ENCODE measurements at regions not wholly inside any gene's neighbourhood (a gene's known extent, or its start where the extent isn't known, plus 50 kb on each side); places are given as distances from the start of the nearest gene placed in this dataset.

DNA sequence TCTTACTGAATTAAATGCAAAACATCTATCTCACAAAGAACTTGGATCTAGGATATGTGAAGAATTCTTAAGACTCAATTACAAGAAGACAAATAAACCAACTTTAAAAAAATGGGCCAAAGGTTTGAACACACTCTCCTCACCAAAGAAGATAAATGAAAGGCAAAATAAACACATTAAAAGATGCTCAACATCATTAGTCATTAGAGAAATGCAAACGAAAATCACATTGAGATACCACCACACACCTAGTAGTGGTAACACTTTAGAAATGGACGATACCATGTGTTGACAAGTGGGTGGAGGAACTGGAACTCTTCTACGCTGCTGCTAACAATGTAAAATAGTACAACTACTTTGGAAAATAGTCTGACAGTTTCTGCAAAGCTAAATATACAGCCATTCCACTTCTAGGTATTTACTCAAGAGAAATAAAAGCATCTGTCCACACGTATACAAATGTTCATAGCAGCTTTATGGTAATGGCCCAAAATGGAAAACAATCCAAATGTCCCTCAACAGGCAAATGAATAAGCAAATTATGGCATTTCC lies 194.3 kb downstream of the RHOU start:
- peaks cover 4 to 23% of the 10 kb centered on the region in 2 donors for H3K4me1 ChIP-seq (ENCODE audit: control insufficient read depth in 1 of 2, insufficient read depth in 2 of 2, low read length in 2 of 2)
- no peak overlapping the region for H3K27ac ChIP-seq (ENCODE audit: low read depth in 1 of 2, low read length in 2 of 2)
- peaks cover 20% of the 10 kb centered on the region for H3K4me1 Mint-ChIP-seq
- H3K36me3 ChIP-seq (replicated peaks in 1 of 2; ENCODE audit: control insufficient read depth in 1 of 2, insufficient read depth in 2 of 2, low read length in 2 of 2), result no peaks in the 10 kb centered on the region
- H3K79me2 ChIP-seq (ENCODE audit: insufficient read depth, low read length), result no peaks in the 10 kb centered on the region
- H3K4me3 Mint-ChIP-seq, result no peak overlapping the region
- no peaks in the 10 kb centered on the region for H3K9me3 ChIP-seq (replicated peaks in 1 of 2; ENCODE audit: control insufficient read depth in 1 of 2, insufficient read depth in 1 of 2, low read length in 2 of 2)
- H3K27me3 ChIP-seq (ENCODE audit: control insufficient read depth in 2 of 2, insufficient read depth in 2 of 2, low read length in 2 of 2), result no peaks in the 10 kb centered on the region
- TF ChIP-seq, protein P1, sequence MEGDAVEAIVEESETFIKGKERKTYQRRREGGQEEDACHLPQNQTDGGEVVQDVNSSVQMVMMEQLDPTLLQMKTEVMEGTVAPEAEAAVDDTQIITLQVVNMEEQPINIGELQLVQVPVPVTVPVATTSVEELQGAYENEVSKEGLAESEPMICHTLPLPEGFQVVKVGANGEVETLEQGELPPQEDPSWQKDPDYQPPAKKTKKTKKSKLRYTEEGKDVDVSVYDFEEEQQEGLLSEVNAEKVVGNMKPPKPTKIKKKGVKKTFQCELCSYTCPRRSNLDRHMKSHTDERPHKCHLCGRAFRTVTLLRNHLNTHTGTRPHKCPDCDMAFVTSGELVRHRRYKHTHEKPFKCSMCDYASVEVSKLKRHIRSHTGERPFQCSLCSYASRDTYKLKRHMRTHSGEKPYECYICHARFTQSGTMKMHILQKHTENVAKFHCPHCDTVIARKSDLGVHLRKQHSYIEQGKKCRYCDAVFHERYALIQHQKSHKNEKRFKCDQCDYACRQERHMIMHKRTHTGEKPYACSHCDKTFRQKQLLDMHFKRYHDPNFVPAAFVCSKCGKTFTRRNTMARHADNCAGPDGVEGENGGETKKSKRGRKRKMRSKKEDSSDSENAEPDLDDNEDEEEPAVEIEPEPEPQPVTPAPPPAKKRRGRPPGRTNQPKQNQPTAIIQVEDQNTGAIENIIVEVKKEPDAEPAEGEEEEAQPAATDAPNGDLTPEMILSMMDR (IDR thresholded peaks at IDR 0.05), result no peak
- peaks cover 5 to 20% of the 10 kb centered on the region in 2 donors for H3K36me3 Mint-ChIP-seq
- H3K9me3 Mint-ChIP-seq, result peaks cover 3 to 8% (median 5%) of the 10 kb centered on the region in 7 donors
- no peak overlapping the region for H3K4me3 ChIP-seq (replicated peaks in 1 of 3; ENCODE audit: low read depth in 2 of 3, low read length in 3 of 3)
- no peak overlapping the region for H3K27ac Mint-ChIP-seq
- no peaks in the 10 kb centered on the region for H4K20me1 ChIP-seq (ENCODE audit: insufficient read depth, low read length)
- intact Hi-C loops (cut with micrococcal nuclease), result loop anchor here in 1 of 2 donors (10.0 kb wide), 1 partner anchor 195 kb away; the partner anchor contains the start of gene RHOU
- no peak overlapping the region for H3K9ac ChIP-seq (ENCODE audit: insufficient read depth, low read length, poor library complexity, severe bottlenecking)
- WGBS (ENCODE audit: insufficient coverage), result no CpG with 5 or more reads among the region's 4 CpGs
- no peak for DNase-seq
- H2AFZ ChIP-seq (ENCODE audit: insufficient read depth, low read depth, low read length, poor library complexity, severe bottlenecking), result no peak overlapping the region
- H3K4me2 ChIP-seq (replicated peaks; ENCODE audit: extremely low read depth, low read length, poor library complexity, severe bottlenecking), result no peak overlapping the region
- peaks cover 1 to 6% (median 3%) of the 10 kb centered on the region in 3 donors for H3K27me3 Mint-ChIP-seq (ENCODE audit: low read depth in 3 of 3)

DNA sequence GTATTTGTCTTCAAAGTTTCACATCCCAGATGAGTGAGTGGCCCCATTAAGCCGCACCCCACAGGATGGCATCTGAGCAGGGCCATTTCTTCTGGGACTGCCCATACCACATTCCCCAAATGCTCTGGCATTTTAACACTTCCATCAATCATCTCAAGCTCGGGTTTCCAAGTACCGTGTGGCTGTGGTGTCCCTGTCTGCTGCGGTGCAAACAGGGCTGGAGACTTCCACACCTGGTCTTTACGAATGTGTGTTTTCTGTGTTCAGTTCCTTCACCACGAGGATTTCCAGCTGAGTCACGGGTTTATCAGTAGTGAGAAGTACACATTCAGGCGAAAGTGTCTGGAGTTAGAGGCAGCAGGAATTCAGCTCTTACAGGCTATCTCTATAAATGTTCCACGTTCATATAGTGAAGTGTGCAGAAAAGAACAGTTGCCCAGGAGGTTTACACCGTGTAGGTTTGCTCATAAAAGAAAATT lies 195.2 kb downstream of the RHOU start:
- TF ChIP-seq, protein P1 (IDR thresholded peaks at IDR 0.05), result no peak
- Histone ChIP-seq H2AFZ (ENCODE audit: insufficient read depth, low read depth, low read length, poor library complexity, severe bottlenecking) (no peak overlapping the region), H3K9ac (ENCODE audit: insufficient read depth, low read length, poor library complexity, severe bottlenecking) (no peak overlapping the region), H3K4me3 (replicated peaks in 1 of 3; ENCODE audit: low read depth in 2 of 3, low read length in 3 of 3) (no peak overlapping the region), H3K27me3 (ENCODE audit: control insufficient read depth in 2 of 2, insufficient read depth in 2 of 2, low read length in 2 of 2) (no peaks in the 10 kb centered on the region), H3K4me2 (replicated peaks; ENCODE audit: extremely low read depth, low read length, poor library complexity, severe bottlenecking) (no peak overlapping the region), H4K20me1 (ENCODE audit: insufficient read depth, low read length) (no peaks in the 10 kb centered on the region), H3K9me3 (replicated peaks in 1 of 2; ENCODE audit: control insufficient read depth in 1 of 2, insufficient read depth in 1 of 2, low read length in 2 of 2) (no peaks in the 10 kb centered on the region), H3K27ac (ENCODE audit: low read depth in 1 of 2, low read length in 2 of 2) (no peak overlapping the region), H3K36me3 (replicated peaks in 1 of 2; ENCODE audit: control insufficient read depth in 1 of 2, insufficient read depth in 2 of 2, low read length in 2 of 2) (no peaks in the 10 kb centered on the region), H3K4me1 (ENCODE audit: control insufficient read depth in 1 of 2, insufficient read depth in 2 of 2, low read length in 2 of 2) (peaks cover 4 to 20% of the 10 kb centered on the region in 2 donors), H3K79me2 (ENCODE audit: insufficient read depth, low read length) (no peaks in the 10 kb centered on the region)
- Mint-ChIP-seq H3K27ac (no peak overlapping the region), H3K4me1 (peaks cover 24% of the 10 kb centered on the region), H3K4me3 (no peak overlapping the region), H3K36me3 (peaks cover 2 to 17% of the 10 kb centered on the region in 2 donors), H3K27me3 (ENCODE audit: low read depth in 3 of 3) (peaks cover 1 to 6% (median 3%) of the 10 kb centered on the region in 3 donors), H3K9me3 (peaks cover 3 to 8% (median 5%) of the 10 kb centered on the region in 7 donors)
- WGBS (ENCODE audit: insufficient coverage), result 45% methylated on average over 6 of the region's 10 CpGs
- intact Hi-C loops (cut with micrococcal nuclease), result loop anchor here in 1 of 2 donors (10.0 kb wide), 1 partner anchor 196 kb away; the partner anchor contains the start of gene RHOU
- DNase-seq, result no peak

All from CD14-positive monocyte (primary cell).